ENCODE measurements at regions not wholly inside any gene's neighbourhood (a gene's known extent, or its start where the extent isn't known, plus 50 kb on each side); places are given as distances from the start of the nearest gene placed in this dataset.

- no peak overlapping the region for H3K14ac ChIP-seq (ENCODE audit: low read length)
- no peak overlapping the region for H2BK12ac ChIP-seq (ENCODE audit: low read length)
- no peak overlapping the region for H3K23ac ChIP-seq (ENCODE audit: low read depth, low read length, poor library complexity)
- H2BK15ac ChIP-seq (ENCODE audit: low read length), result no peak overlapping the region
- no peak overlapping the region for H3K4me2 ChIP-seq (ENCODE audit: insufficient read depth, low read length, poor library complexity, severe bottlenecking)
- H2BK5ac ChIP-seq (ENCODE audit: low read length), result no peak overlapping the region
- H3K4ac ChIP-seq (ENCODE audit: low read length), result no peak overlapping the region
- DNase-seq (ENCODE audit: low spot score), result no peak
- H3K36me3 ChIP-seq (replicated peaks in 1 of 2; ENCODE audit: control insufficient read depth in 2 of 2, insufficient read depth in 2 of 2, low read length in 2 of 2), result no peaks in the 10 kb centered on the region
- H3K4me3 ChIP-seq (ENCODE audit: low read length in 2 of 2), result no peak overlapping the region
- H4K8ac ChIP-seq (ENCODE audit: low read depth, low read length), result no peak overlapping the region
- H3K18ac ChIP-seq (ENCODE audit: low read length), result no peak overlapping the region
- no peak overlapping the region for H2AK5ac ChIP-seq (ENCODE audit: low read depth, low read length)
- H4K91ac ChIP-seq (ENCODE audit: low read depth, low read length, poor library complexity), result no peak overlapping the region
- H3K9ac ChIP-seq (ENCODE audit: low read depth, low read length, poor library complexity), result no peak overlapping the region
- no peaks in the 10 kb centered on the region for H3K27me3 ChIP-seq (ENCODE audit: control insufficient read depth in 3 of 3, insufficient read depth in 3 of 3, low read depth in 1 of 3, low read length in 3 of 3)
- H3K27ac ChIP-seq (replicated peaks; ENCODE audit: low read length), result no peak overlapping the region
- H2AFZ ChIP-seq (ENCODE audit: low read length), result no peak overlapping the region
- no peaks in the 10 kb centered on the region for H3K4me1 ChIP-seq (ENCODE audit: control insufficient read depth in 2 of 2, insufficient read depth in 1 of 2, low read depth in 1 of 2, low read length in 2 of 2)
- no peaks in the 10 kb centered on the region for H3K79me1 ChIP-seq (ENCODE audit: low read depth, low read length)
- no peak overlapping the region for H2BK120ac ChIP-seq (ENCODE audit: low read depth, low read length)
- WGBS, 2 donors (ENCODE audit: extremely low coverage in 2 of 2, insufficient read length in 2 of 2, insufficient replicate concordance in 1 of 2), result no CpG with 5 or more reads among the region's 9 CpGs
- H3K9me3 ChIP-seq (replicated peaks in 1 of 2; ENCODE audit: control insufficient read depth in 2 of 2, insufficient read depth in 1 of 2, low read depth in 1 of 2, low read length in 2 of 2), result no peaks in the 10 kb centered on the region
These were observed 969.6 kb downstream of the BRD1 start for GRCh38 chr22:48858121-48858520.

GRCh38 chr22:48857202-48857805 lies 970.4 kb downstream of the BRD1 start:
- H3K18ac ChIP-seq (ENCODE audit: low read length), result peak overlapping the region; percentile 76
- H2AFZ ChIP-seq (ENCODE audit: low read length), result no peak overlapping the region
- H3K4ac ChIP-seq (ENCODE audit: low read length), result peak overlapping the region; percentile 37
- H3K27ac ChIP-seq (replicated peaks; ENCODE audit: low read length), result no peak overlapping the region
- no peak overlapping the region for H2BK120ac ChIP-seq (ENCODE audit: low read depth, low read length)
- H3K4me2 ChIP-seq (ENCODE audit: insufficient read depth, low read length, poor library complexity, severe bottlenecking), result no peak overlapping the region
- no CpG with 5 or more reads among the region's 13 CpGs for WGBS, 2 donors (ENCODE audit: extremely low coverage in 2 of 2, insufficient read length in 2 of 2, insufficient replicate concordance in 1 of 2)
- no peaks in the 10 kb centered on the region for H3K79me1 ChIP-seq (ENCODE audit: low read depth, low read length)
- peak overlapping the region; percentile 82 for H3K14ac ChIP-seq (ENCODE audit: low read length)
- H3K23ac ChIP-seq (ENCODE audit: low read depth, low read length, poor library complexity), result peak overlapping the region; percentile 91
- peak overlapping the region; percentile 54 for H2BK12ac ChIP-seq (ENCODE audit: low read length)
- no peaks in the 10 kb centered on the region for H3K4me1 ChIP-seq (ENCODE audit: control insufficient read depth in 2 of 2, insufficient read depth in 1 of 2, low read depth in 1 of 2, low read length in 2 of 2)
- H3K9me3 ChIP-seq (replicated peaks in 1 of 2; ENCODE audit: control insufficient read depth in 2 of 2, insufficient read depth in 1 of 2, low read depth in 1 of 2, low read length in 2 of 2), result no peaks in the 10 kb centered on the region
- H3K27me3 ChIP-seq (ENCODE audit: control insufficient read depth in 3 of 3, insufficient read depth in 3 of 3, low read depth in 1 of 3, low read length in 3 of 3), result no peaks in the 10 kb centered on the region
- H3K9ac ChIP-seq (ENCODE audit: low read depth, low read length, poor library complexity), result peak overlapping the region; percentile 24
- no peak overlapping the region for H3K4me3 ChIP-seq (ENCODE audit: low read length in 2 of 2)
- no peak overlapping the region for H4K8ac ChIP-seq (ENCODE audit: low read depth, low read length)
- H2BK5ac ChIP-seq (ENCODE audit: low read length), result peak overlapping the region; percentile 10
- no peak overlapping the region for H2AK5ac ChIP-seq (ENCODE audit: low read depth, low read length)
- no peak overlapping the region for H2BK15ac ChIP-seq (ENCODE audit: low read length)
- H3K36me3 ChIP-seq (replicated peaks in 1 of 2; ENCODE audit: control insufficient read depth in 2 of 2, insufficient read depth in 2 of 2, low read length in 2 of 2), result no peaks in the 10 kb centered on the region
- no peak for DNase-seq (ENCODE audit: low spot score)
- no peak overlapping the region for H4K91ac ChIP-seq (ENCODE audit: low read depth, low read length, poor library complexity)

- no peak overlapping the region for H2BK15ac ChIP-seq (ENCODE audit: low read length)
- H3K4ac ChIP-seq (ENCODE audit: low read length), result no peak overlapping the region
- peak overlapping the region; percentile 48 for H2BK5ac ChIP-seq (ENCODE audit: low read length)
- H3K4me1 ChIP-seq (ENCODE audit: control insufficient read depth in 2 of 2, insufficient read depth in 1 of 2, low read depth in 1 of 2, low read length in 2 of 2), result no peaks in the 10 kb centered on the region
- peak overlapping the region; percentile 58 for H3K18ac ChIP-seq (ENCODE audit: low read length)
- H2AFZ ChIP-seq (ENCODE audit: low read length), result no peak overlapping the region
- H3K79me1 ChIP-seq (ENCODE audit: low read depth, low read length), result no peaks in the 10 kb centered on the region
- no peaks in the 10 kb centered on the region for H3K9me3 ChIP-seq (replicated peaks in 1 of 2; ENCODE audit: control insufficient read depth in 2 of 2, insufficient read depth in 1 of 2, low read depth in 1 of 2, low read length in 2 of 2)
- H3K4me2 ChIP-seq (ENCODE audit: insufficient read depth, low read length, poor library complexity, severe bottlenecking), result no peak overlapping the region
- H3K36me3 ChIP-seq (replicated peaks in 1 of 2; ENCODE audit: control insufficient read depth in 2 of 2, insufficient read depth in 2 of 2, low read length in 2 of 2), result no peaks in the 10 kb centered on the region
- no peak overlapping the region for H3K4me3 ChIP-seq (ENCODE audit: low read length in 2 of 2)
- H3K23ac ChIP-seq (ENCODE audit: low read depth, low read length, poor library complexity), result peak overlapping the region; percentile 49
- no CpG with 5 or more reads among the region's 8 CpGs for WGBS, 2 donors (ENCODE audit: extremely low coverage in 2 of 2, insufficient read length in 2 of 2, insufficient replicate concordance in 1 of 2)
- H4K91ac ChIP-seq (ENCODE audit: low read depth, low read length, poor library complexity), result no peak overlapping the region
- no peak overlapping the region for H2BK12ac ChIP-seq (ENCODE audit: low read length)
- no peak overlapping the region for H4K8ac ChIP-seq (ENCODE audit: low read depth, low read length)
- H3K9ac ChIP-seq (ENCODE audit: low read depth, low read length, poor library complexity), result no peak overlapping the region
- no peak overlapping the region for H2BK120ac ChIP-seq (ENCODE audit: low read depth, low read length)
- H3K27ac ChIP-seq (replicated peaks; ENCODE audit: low read length), result no peak overlapping the region
- H3K14ac ChIP-seq (ENCODE audit: low read length), result no peak overlapping the region
- H2AK5ac ChIP-seq (ENCODE audit: low read depth, low read length), result peak overlapping the region; percentile 51
- no peaks in the 10 kb centered on the region for H3K27me3 ChIP-seq (ENCODE audit: control insufficient read depth in 3 of 3, insufficient read depth in 3 of 3, low read depth in 1 of 3, low read length in 3 of 3)
- no peak for DNase-seq (ENCODE audit: low spot score)
These were observed 971.4 kb downstream of the BRD1 start for GRCh38 chr22:48856308-48856615.

- Histone ChIP-seq H3K4ac (ENCODE audit: low read length) (no peak overlapping the region), H2AFZ (ENCODE audit: low read length) (no peak overlapping the region), H4K91ac (ENCODE audit: low read depth, low read length, poor library complexity) (no peak overlapping the region), H2BK120ac (ENCODE audit: low read depth, low read length) (no peak overlapping the region), H3K14ac (ENCODE audit: low read length) (no peak overlapping the region), H3K4me1 (ENCODE audit: control insufficient read depth in 2 of 2, insufficient read depth in 1 of 2, low read depth in 1 of 2, low read length in 2 of 2) (no peaks in the 10 kb centered on the region), H3K79me1 (ENCODE audit: low read depth, low read length) (no peaks in the 10 kb centered on the region), H3K4me3 (ENCODE audit: low read length in 2 of 2) (no peak overlapping the region), H3K9ac (ENCODE audit: low read depth, low read length, poor library complexity) (no peak overlapping the region), H3K27ac (replicated peaks; ENCODE audit: low read length) (no peak overlapping the region), H3K36me3 (replicated peaks in 1 of 2; ENCODE audit: control insufficient read depth in 2 of 2, insufficient read depth in 2 of 2, low read length in 2 of 2) (no peaks in the 10 kb centered on the region), H2AK5ac (ENCODE audit: low read depth, low read length) (peak overlapping the region; percentile 51), H3K4me2 (ENCODE audit: insufficient read depth, low read length, poor library complexity, severe bottlenecking) (no peak overlapping the region), H2BK15ac (ENCODE audit: low read length) (no peak overlapping the region), H3K27me3 (ENCODE audit: control insufficient read depth in 3 of 3, insufficient read depth in 3 of 3, low read depth in 1 of 3, low read length in 3 of 3) (no peaks in the 10 kb centered on the region), H3K9me3 (replicated peaks in 1 of 2; ENCODE audit: control insufficient read depth in 2 of 2, insufficient read depth in 1 of 2, low read depth in 1 of 2, low read length in 2 of 2) (no peaks in the 10 kb centered on the region), H2BK12ac (ENCODE audit: low read length) (no peak overlapping the region), H3K18ac (ENCODE audit: low read length) (peak overlapping the region; percentile 67), H4K8ac (ENCODE audit: low read depth, low read length) (no peak overlapping the region), H3K23ac (ENCODE audit: low read depth, low read length, poor library complexity) (peak overlapping the region; percentile 49), H2BK5ac (ENCODE audit: low read length) (no peak overlapping the region)
- no CpG with 5 or more reads among the region's 9 CpGs for WGBS, 2 donors (ENCODE audit: extremely low coverage in 2 of 2, insufficient read length in 2 of 2, insufficient replicate concordance in 1 of 2)
- no peak for DNase-seq (ENCODE audit: low spot score)
These were observed 971.9 kb downstream of the BRD1 start for GRCh38 chr22:48855593-48856307.
